Thoracic aorta (tissue), 2 donors: ENCODE measurements at regions not wholly inside any gene's neighbourhood (a gene's known extent, or its start where the extent isn't known, plus 50 kb on each side); places are given as distances from the start of the nearest gene placed in this dataset.
"Not testable (repeated sequence)": the region's sequence is repeated elsewhere in the genome, so short reads cannot be mapped to it uniquely, and the experiment has no call there.

ENCODE experiments used
- ATAC-seq: fragments of 150-250 bp; one replicate; pipeline ENCODE4 v1.8.0; 2017; ENCODE audit warnings: low read depth; ENCODE audit not compliant: insufficient number of reproducible peaks, low FRiP score
- DNase-seq: peaks from one replicate; pipeline ENCODE4 v3.0.0-alpha.2; 2020; ENCODE audit warnings: low spot score
- H3K27ac ChIP-seq, 2 donors: fragments of 200-600 bp; sonication (generic); 1 replicate in 1 of 2; 2 replicates in 1 of 2; pipeline ENCODE4 v1.5.1; 2016; ENCODE audit warnings: mild to moderate bottlenecking in 2 of 2, moderate library complexity in 2 of 2
- H3K27me3 ChIP-seq: fragments of 200-600 bp; sonication (generic); replicated peaks from 2 replicates; pipeline ENCODE4 v1.6.0; 2016; ENCODE audit warnings: mild to moderate bottlenecking; ENCODE audit not compliant: insufficient read depth
- H3K36me3 ChIP-seq: fragments of 200-600 bp; sonication (generic); one replicate; pipeline ENCODE4 v1.5.1; 2016
- H3K4me1 ChIP-seq, 2 donors: fragments of 200-600 bp; sonication (generic); 1 replicate in 1 of 2; 2 replicates in 1 of 2; pipeline versions ENCODE4 v1.5.1 to v1.6.0; 2016; ENCODE audit warnings: low read depth in 2 of 2, mild to moderate bottlenecking in 1 of 2; ENCODE audit not compliant: control insufficient read depth in 1 of 2
- H3K4me3 ChIP-seq: fragments of 200-600 bp; sonication (generic); 2 replicates; pipeline ENCODE4 v1.5.1; 2016; ENCODE audit warnings: mild to moderate bottlenecking
- H3K9me3 ChIP-seq: fragments of 200-600 bp; sonication (generic); 2 replicates; pipeline ENCODE4 v1.5.1; 2016
- TF ChIP-seq, protein P1 (sequence below): fragments of 200-600 bp; sonication (generic); IDR thresholded peaks from one replicate; pipeline ENCODE4 v1.5.1; 2019; ENCODE audit warnings: antibody characterized with exemption

DNA sequence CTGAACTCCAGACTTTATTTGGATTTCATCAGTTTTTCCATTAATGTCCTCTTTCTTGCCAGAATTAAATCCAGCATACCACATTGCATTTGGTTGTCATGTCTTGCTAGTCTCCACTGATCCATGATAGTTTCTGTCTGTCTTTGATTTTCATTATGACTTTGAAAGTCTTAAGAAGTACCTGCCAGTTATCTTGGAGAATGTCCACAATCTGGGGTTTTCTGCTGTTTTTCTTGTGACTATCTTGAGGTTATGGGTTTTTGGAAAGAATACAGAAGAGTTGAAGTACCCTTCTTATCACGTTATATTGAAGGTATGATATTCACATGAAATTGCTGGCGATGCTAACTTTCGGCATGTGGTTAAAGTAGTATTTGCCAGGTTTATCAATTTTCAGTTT, 282.3 kb upstream of the PRICKLE1 start:
- Histone ChIP-seq H3K4me1 (no peaks in the 10 kb centered on the region), H3K36me3 (no peaks in the 10 kb centered on the region), H3K27ac (no peak overlapping the region), H3K4me3 (no peak overlapping the region), H3K27me3 (no peaks in the 10 kb centered on the region), H3K9me3 (no peaks in the 10 kb centered on the region)
- TF ChIP-seq, protein P1, sequence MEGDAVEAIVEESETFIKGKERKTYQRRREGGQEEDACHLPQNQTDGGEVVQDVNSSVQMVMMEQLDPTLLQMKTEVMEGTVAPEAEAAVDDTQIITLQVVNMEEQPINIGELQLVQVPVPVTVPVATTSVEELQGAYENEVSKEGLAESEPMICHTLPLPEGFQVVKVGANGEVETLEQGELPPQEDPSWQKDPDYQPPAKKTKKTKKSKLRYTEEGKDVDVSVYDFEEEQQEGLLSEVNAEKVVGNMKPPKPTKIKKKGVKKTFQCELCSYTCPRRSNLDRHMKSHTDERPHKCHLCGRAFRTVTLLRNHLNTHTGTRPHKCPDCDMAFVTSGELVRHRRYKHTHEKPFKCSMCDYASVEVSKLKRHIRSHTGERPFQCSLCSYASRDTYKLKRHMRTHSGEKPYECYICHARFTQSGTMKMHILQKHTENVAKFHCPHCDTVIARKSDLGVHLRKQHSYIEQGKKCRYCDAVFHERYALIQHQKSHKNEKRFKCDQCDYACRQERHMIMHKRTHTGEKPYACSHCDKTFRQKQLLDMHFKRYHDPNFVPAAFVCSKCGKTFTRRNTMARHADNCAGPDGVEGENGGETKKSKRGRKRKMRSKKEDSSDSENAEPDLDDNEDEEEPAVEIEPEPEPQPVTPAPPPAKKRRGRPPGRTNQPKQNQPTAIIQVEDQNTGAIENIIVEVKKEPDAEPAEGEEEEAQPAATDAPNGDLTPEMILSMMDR: no peak
- DNase-seq (no peak), ATAC-seq (no peak)

GRCh38 chr12:42868291-42868690, 278.7 kb upstream of the PRICKLE1 start:
- Histone ChIP-seq H3K36me3 (no peaks in the 10 kb centered on the region), H3K4me1 (no peaks in the 10 kb centered on the region), H3K27ac (no peak overlapping the region), H3K27me3 (no peaks in the 10 kb centered on the region), H3K9me3 (no peaks in the 10 kb centered on the region), H3K4me3 (no peak overlapping the region)
- TF ChIP-seq, protein P1: no peak
- ATAC-seq: no peak
- DNase-seq: no peak

DNA sequence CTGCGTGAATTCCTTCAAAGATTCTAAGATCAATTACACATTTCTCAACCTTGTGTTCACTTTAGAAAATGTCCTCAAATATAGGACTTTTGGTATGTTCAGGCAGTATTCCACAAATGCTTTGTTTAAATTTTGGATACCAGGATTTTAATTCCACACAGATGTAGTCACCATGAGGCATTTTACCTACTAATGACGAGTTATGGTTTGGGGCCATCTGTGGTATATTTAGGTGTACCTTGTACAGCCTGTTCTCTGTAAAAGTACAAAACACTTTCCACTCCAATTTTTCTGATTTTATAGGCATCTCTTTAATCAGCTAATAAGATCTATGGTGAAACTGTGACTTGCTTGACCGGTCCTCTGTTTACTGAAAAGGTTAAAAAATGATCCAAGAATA, 275.7 kb upstream of the PRICKLE1 start:
- DNase-seq: no peak
- Histone ChIP-seq H3K36me3 (no peaks in the 10 kb centered on the region), H3K9me3 (no peaks in the 10 kb centered on the region), H3K4me3 (no peak overlapping the region), H3K4me1 (no peaks in the 10 kb centered on the region), H3K27ac (no peak overlapping the region), H3K27me3 (no peaks in the 10 kb centered on the region)
- ATAC-seq: no peak
- TF ChIP-seq, protein P1: no peak

DNA sequence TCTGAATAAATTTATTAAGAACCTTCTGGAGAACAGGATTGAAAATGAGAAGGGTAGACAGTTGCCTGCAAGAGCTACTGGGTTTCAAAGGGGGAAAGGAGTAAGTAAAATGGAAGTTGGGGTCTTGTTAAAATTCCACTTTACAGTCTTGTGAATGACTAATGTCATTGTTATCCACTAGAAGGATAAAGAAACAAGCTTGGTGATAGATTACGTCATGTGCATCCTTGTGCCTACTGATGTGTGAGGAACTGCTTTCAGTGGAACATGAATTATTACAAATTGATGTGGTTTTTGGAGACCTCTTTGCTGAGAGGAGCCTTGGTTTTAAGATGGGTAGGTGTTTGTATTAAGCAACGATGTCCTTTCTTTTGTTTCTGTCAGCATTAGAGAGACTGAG, 272.5 kb upstream of the PRICKLE1 start:
- H3K4me3 ChIP-seq: no peak overlapping the region
- H3K9me3 ChIP-seq: no peaks in the 10 kb centered on the region
- TF ChIP-seq, protein P1: no peak
- no peak overlapping the region for H3K27ac ChIP-seq
- no peaks in the 10 kb centered on the region for H3K27me3 ChIP-seq
- peaks cover 0 to 7% of the 10 kb centered on the region in 2 donors for H3K4me1 ChIP-seq
- ATAC-seq: no peak
- no peak for DNase-seq
- H3K36me3 ChIP-seq: no peaks in the 10 kb centered on the region

- H3K27ac ChIP-seq, DNase-seq, H3K27me3 ChIP-seq, H3K4me1 ChIP-seq, H3K9me3 ChIP-seq, H3K4me3 ChIP-seq, H3K36me3 ChIP-seq, ATAC-seq: not testable (repeated sequence)
Measured at GRCh38 chr12:42860331-42860730, 270.8 kb upstream of the PRICKLE1 start.

DNA sequence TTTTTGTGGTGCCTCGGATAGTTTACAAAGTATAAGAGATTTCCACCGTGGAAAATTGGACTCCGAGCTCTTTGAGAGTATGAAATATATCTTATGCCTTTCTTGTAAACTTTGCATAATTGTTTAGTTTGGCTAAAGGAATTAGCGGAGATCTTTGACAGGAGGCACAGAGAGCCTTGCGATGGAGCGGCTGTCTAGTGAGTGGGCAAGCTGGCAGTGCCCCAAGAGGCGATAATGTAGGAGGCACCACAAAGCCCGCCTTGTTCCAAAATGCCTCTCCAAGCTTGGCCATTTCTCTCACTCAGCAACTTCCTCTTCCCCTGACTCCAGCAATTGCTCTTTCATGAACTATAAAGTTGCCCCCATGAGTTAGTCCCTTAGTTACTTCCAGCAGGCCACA, 270.1 kb upstream of the PRICKLE1 start:
- no peaks in the 10 kb centered on the region for H3K9me3 ChIP-seq
- no peak overlapping the region for H3K4me3 ChIP-seq
- no peak overlapping the region for H3K27ac ChIP-seq
- ATAC-seq (no peak), DNase-seq (no peak)
- H3K36me3 ChIP-seq: no peaks in the 10 kb centered on the region
- H3K4me1 ChIP-seq: peaks cover 0 to 7% of the 10 kb centered on the region in 2 donors
- TF ChIP-seq, protein P1: no peak
- no peaks in the 10 kb centered on the region for H3K27me3 ChIP-seq
